GM13977 (cell line): ENCODE measurements at regions not wholly inside any gene's neighbourhood (a gene's known extent, or its start where the extent isn't known, plus 50 kb on each side); places are given as distances from the start of the nearest gene placed in this dataset.

ENCODE experiments used
- DNase-seq: peaks from one replicate; pipeline ENCODE4 v3.0.0; 2012; ENCODE audit warnings: low spot score
- CTCF ChIP-seq: IDR thresholded peaks from 2 replicates; pipeline ENCODE4 v1.5.1; 2012; ENCODE audit warnings: mild to moderate bottlenecking, control low read depth; ENCODE audit not compliant: insufficient read depth; ENCODE audit errors: extremely low read depth, missing control alignments
- in situ Hi-C: fragments of 300-500 bp; cut with MboI; formaldehyde crosslinking; loops from one replicate; pipeline ENCODE4 v1.12.0; 2022; ENCODE audit warnings: low sequenced_read_pairs, low pct_unique_long_range_greater_than_20kb, mixed read lengths, inconsistent platforms; ENCODE audit not compliant: unreplicated experiment

- in situ Hi-C loops: no loop called here
- DNase-seq: no peak
- TF ChIP-seq CTCF: no peak
Observed at GRCh38 chr21:41068496-41068895, 99.5 kb upstream of the BACE2 start.

DNA sequence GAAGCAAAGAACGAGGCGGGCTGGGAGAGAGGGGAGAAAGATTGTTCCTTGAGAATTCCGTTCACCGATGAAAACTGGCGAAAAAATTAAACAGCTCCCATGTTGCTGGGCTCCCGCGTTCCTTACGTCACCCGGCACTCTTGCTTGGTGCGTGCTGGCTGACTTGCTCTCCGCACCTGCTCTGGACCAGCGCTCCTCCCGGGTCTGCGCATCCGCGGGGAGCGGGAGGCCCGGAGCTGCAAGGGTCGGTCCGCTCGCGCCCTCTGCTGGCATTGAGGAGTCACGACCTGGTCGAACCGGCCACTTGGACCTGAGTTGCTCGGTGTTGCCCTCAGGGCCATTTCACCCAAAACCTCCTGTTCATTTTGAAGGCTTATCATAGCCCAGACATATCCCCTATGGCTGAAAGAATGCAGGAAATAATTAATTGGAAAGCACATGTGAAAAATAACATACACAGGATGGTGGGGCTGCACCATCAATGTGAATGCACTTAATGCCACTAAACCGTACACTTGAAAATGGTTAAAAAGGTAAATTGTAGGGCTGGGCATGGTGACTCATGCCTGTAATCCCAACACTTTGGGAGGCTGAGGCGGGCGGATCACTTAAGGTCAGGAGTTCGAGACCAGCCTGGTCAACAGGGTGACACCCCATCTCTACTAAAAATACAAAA, 98.9 kb upstream of the BACE2 start:
- DNase-seq: peak; percentile 58
- in situ Hi-C loops: no loop called here
- peak; percentile 73 for TF ChIP-seq CTCF

GRCh38 chr21:41070284-41070683, 97.7 kb upstream of the BACE2 start:
- no peak for TF ChIP-seq CTCF
- DNase-seq: no peak
- in situ Hi-C loops: no loop called here

DNA sequence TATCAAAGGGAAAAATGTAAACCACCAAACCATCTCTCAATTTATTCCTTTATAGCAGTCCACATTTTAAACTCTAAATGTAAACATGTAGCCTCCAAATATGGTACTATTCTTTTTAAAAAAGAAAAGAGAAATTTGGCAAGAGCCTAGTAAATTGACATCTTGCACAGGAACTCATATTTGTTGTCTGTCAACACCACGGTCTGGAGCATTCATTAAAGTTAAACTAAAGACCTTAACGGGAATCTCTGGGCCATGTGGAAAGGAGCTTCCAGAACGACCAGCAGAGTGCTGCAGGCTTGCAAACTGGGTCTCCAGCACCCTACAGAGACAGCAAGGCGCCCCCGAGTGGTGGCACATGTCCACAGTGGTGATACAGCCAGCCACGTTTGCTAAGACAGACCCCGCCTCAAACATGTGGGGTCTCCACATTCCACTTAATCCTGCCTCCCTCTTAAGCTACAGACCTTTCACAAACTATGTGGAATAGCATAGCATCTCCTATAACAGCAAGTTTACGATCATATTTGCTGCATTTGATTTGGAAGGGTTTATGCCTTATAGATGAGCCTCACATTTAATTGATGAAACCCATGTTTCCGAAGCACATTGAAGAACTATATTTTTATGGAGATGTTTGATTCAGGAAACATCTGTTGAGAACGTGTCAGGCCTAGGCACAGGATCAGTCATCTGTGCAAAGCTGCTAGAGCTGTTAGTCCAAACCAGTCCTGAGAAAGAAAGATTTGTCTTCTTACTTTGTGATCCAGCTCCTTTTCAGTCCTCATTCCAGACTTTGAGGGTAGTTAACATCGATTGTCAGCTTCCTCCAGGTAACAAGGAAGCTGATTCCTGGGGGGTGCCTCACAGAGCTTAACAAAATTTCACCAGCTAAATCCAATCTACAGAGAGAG, 96.4 kb upstream of the BACE2 start:
- no peak for DNase-seq
- in situ Hi-C loops: no loop called here
- peak; percentile 4 for TF ChIP-seq CTCF

DNA sequence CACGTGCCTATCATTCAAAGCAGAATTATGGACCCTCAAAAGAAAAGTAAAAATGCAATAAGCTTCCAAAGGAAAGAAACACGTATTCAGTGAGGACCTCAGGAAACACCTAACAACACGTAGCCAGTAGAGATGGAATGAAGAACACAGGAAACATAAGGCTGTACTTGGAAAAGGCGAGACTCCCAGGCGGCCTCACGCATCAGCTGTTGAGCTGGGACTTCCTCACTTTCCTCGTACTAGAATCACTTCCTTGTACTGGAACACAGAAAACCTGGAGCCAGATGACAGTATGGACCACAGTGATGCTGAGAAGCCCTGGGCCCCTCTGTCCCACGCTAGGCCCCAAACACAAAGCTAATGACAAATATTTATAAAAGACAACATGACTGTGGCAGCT, 94.4 kb upstream of the BACE2 start:
- DNase-seq: no peak
- no peak for TF ChIP-seq CTCF
- in situ Hi-C loops: no loop called here

- no peak for TF ChIP-seq CTCF
- in situ Hi-C loops: no loop called here
- DNase-seq: no peak
Observed at GRCh38 chr21:41074396-41075184, 93.4 kb upstream of the BACE2 start.
